ENCODE measurements at regions not wholly inside any gene's neighbourhood (a gene's known extent, or its start where the extent isn't known, plus 50 kb on each side); places are given as distances from the start of the nearest gene placed in this dataset.

GRCh38 chr11:112882494-112883381 lies 78.5 kb upstream of the NCAM1 start:
- ATAC-seq (no peak), DNase-seq (ENCODE audit: low read depth, low spot score) (no peak)
- CTCF ChIA-PET: no interaction called here
- H3K4me1 ChIP-seq (ENCODE audit: control insufficient read depth, insufficient read depth, low read length): no peaks in the 10 kb centered on the region
- in situ Hi-C loops (cut with HindIII; ENCODE audit: low pct_unique_long_range_greater_than_20kb, low sequenced_read_pairs): no loop called here
- H3K27ac ChIP-seq (ENCODE audit: low read length): no peak overlapping the region
- no peak overlapping the region for H3K4me3 ChIP-seq (ENCODE audit: low read depth in 2 of 2, low read length in 2 of 2)
- 0 out of 2 replicates have a peak, but pooled peaks cover 2% of the 10 kb centered on the region for H3K27me3 ChIP-seq (ENCODE audit: control insufficient read depth, insufficient read depth, low read length)
- H3K36me3 ChIP-seq (ENCODE audit: control insufficient read depth, insufficient read depth, low read length): no peaks in the 10 kb centered on the region
- POLR2A ChIA-PET: no interaction called here
- intact Hi-C loops (cut with micrococcal nuclease; ENCODE audit: unreplicated experiment): no loop called here
- no peak for TF ChIP-seq SIN3A (IDR thresholded peaks at IDR 0.05; ENCODE audit: borderline replicate concordance, insufficient read depth, low read depth, low read length)
- TF ChIP-seq POLR2AphosphoS5 (IDR thresholded peaks at IDR 0.05; ENCODE audit: low read depth, low read length): no peak
- no peak for TF ChIP-seq REST (IDR thresholded peaks at IDR 0.05; ENCODE audit: insufficient read depth in 1 of 2, low read depth in 2 of 2, low read length in 1 of 2)
- TF ChIP-seq CTCF (IDR thresholded peaks at IDR 0.05): no peak
- no peak for TF ChIP-seq TCF7L2 (IDR thresholded peaks at IDR 0.05; ENCODE audit: low read depth, low read length)
- no TSS peak for BruUV-seq (replicated peaks)
- H3K9me3 ChIP-seq (ENCODE audit: control insufficient read depth, insufficient read depth, low read depth, low read length): no peaks in the 10 kb centered on the region

- ChIA-PET POLR2A (no interaction called here), CTCF (no interaction called here)
- Histone ChIP-seq H3K4me1 (ENCODE audit: control insufficient read depth, insufficient read depth, low read length) (no peaks in the 10 kb centered on the region), H3K27ac (ENCODE audit: low read length) (no peak overlapping the region), H3K36me3 (ENCODE audit: control insufficient read depth, insufficient read depth, low read length) (no peaks in the 10 kb centered on the region), H3K27me3 (ENCODE audit: control insufficient read depth, insufficient read depth, low read length) (0 out of 2 replicates have a peak, but pooled peaks cover 2% of the 10 kb centered on the region), H3K9me3 (ENCODE audit: control insufficient read depth, insufficient read depth, low read depth, low read length) (no peaks in the 10 kb centered on the region), H3K4me3 (ENCODE audit: low read depth in 2 of 2, low read length in 2 of 2) (no peak overlapping the region)
- ATAC-seq (no peak), DNase-seq (ENCODE audit: low read depth, low spot score) (no peak)
- TF ChIP-seq REST (IDR thresholded peaks at IDR 0.05; ENCODE audit: insufficient read depth in 1 of 2, low read depth in 2 of 2, low read length in 1 of 2): no peak
- TF ChIP-seq POLR2AphosphoS5 (IDR thresholded peaks at IDR 0.05; ENCODE audit: low read depth, low read length): no peak
- no peak for TF ChIP-seq TCF7L2 (IDR thresholded peaks at IDR 0.05; ENCODE audit: low read depth, low read length)
- no peak for TF ChIP-seq SIN3A (IDR thresholded peaks at IDR 0.05; ENCODE audit: borderline replicate concordance, insufficient read depth, low read depth, low read length)
- TF ChIP-seq CTCF (IDR thresholded peaks at IDR 0.05): no peak
- in situ Hi-C loops (cut with HindIII; ENCODE audit: low pct_unique_long_range_greater_than_20kb, low sequenced_read_pairs) (no loop called here), intact Hi-C loops (cut with micrococcal nuclease; ENCODE audit: unreplicated experiment) (no loop called here)
- BruUV-seq (replicated peaks): no TSS peak
Observed at GRCh38 chr11:112884012-112884767, 77.0 kb upstream of the NCAM1 start.
